ENCODE measurements at regions not wholly inside any gene's neighbourhood (a gene's known extent, or its start where the extent isn't known, plus 50 kb on each side); places are given as distances from the start of the nearest gene placed in this dataset.

DNA sequence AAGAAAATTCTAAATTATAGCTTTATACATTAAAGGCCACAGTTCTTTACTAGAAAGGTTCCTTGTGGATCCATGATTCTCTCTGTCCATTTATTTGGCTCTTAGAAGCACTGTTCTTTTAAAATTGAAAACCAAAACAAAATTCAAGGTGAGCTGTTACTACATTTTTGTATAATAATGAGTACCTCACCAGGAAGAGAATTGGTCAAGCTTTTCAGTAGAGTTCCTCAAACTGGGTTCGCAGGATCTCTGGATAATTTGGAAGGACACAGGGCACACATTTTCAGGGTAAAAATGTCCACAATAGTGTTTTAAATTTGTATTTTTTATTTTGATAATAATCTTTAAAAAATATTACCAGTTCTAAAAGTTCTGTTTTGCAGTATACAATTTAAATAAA lies 93.0 kb downstream of the PPP1R3A start:
- DNase-seq: no peak

DNA sequence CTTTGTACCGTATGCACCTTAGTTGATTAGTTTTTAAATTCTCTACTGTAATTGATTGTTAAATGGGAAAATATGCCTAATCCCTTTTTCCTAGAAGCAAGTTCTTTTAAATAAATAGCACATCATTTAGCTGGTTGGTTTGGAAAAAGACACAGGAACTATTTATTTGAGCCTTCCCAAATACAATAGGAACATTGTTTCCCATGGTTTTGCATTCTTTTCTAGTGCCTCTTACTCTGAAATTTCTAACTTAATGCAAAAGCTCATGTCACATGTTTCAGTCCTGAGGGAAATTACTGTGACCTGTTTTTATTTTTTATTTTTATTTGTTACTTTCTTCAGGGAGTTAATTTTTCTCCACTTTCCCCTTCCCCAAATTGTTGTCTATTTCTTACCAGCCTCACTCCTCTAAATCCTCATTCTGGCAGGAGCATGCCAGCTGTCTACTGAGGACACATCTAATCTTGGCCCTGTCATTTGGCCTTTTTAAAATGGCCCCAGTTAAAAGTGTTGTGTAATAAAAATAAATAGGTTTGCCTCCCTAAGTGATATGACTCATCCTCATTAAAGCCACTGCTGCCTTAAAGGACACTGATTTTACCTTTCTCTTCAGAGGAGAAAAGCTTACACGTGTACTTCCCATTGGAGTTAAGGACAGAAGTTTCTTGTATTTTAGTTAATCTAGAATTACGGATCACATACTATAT lies 94.5 kb downstream of the PPP1R3A start:
- DNase-seq: no peak

DNA sequence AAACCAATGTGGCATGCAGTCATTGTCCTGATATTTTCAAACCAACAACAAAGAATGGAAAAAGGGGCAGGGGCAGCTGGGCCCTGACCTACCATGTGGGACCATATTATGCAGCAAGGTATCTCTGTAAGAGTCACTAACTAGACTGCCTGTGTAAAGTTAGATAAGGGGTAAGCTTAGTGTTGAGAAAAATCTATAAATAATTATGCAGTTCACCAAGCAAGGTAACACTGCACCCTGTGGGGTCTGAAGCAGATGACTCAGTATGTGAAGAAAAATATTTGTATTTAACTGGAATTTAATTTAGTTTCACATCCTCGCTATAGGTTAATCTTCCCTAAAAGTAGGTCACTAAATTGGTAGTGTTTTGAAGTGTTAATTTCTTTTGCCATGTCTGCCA lies 99.3 kb downstream of the PPP1R3A start:
- no peak for DNase-seq

DNA sequence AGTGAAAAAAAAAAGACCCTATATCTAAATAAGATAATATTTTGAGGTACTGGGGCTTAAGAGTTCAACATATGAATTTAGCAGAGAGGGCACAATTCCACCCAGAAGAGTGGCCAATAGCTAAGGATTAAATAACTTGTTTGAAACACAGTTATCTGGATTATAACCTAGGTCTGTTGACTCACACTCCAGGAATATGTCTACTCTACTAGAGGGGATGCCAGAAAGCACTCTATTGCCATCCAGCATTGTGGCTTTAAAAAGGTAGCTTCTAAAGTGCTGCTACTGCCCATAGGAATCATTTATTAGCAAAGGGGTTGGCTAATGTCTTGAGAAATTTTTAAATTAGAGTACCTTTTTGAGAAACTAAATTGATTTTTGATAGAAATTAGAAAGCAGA lies 102.2 kb downstream of the PPP1R3A start:
- no peak for DNase-seq

DNA sequence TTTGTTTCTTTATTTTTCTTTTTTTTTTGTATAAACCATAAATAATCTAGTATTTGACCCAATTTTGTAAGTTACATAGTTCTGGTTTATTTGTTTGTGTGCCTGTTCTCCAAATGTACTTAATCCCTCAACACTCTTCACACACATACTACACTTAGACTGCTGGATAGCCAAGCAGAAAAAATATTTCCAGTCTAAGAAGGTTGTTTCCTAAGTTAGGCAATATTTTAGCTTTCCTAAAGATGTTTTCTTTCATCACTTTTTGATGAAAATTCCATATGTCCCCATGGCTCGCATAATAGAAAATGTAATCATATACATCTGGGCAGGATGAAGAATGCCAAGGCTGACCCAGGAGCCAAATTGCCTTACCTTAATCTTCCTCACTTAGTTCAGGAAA lies 105.3 kb downstream of the PPP1R3A start:
- no peak for DNase-seq

DNA sequence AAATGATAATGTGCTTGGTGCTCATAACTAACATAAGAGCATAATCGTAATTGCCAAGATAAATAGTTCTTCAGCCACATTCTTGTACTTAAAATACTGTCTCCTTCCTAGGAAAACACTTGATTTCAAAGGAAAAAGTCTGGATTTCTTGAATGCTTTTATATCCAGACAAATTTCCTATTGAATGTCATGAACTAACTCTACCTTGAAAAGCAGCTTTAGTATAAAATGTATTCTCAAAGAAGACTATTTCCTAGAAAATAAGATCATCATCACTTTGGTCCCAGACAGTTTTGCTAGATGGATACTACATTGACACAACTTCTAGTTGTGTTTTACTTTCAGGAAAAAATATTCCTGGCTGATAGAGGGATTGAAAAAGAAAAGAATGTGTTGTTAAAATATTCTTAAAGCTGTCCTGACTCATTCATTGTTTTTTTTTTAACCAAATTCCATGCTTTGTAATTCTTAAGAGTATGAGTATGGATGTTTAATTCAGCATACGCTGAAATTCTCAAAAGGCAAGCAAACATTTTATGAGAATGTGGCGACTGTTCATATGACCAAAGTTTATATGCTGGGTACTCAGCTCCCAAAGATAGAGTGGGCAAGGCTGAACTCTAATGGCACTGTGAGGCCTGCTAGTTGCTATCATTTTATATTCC lies 106.1 kb downstream of the PPP1R3A start:
- no peak for DNase-seq

DNA sequence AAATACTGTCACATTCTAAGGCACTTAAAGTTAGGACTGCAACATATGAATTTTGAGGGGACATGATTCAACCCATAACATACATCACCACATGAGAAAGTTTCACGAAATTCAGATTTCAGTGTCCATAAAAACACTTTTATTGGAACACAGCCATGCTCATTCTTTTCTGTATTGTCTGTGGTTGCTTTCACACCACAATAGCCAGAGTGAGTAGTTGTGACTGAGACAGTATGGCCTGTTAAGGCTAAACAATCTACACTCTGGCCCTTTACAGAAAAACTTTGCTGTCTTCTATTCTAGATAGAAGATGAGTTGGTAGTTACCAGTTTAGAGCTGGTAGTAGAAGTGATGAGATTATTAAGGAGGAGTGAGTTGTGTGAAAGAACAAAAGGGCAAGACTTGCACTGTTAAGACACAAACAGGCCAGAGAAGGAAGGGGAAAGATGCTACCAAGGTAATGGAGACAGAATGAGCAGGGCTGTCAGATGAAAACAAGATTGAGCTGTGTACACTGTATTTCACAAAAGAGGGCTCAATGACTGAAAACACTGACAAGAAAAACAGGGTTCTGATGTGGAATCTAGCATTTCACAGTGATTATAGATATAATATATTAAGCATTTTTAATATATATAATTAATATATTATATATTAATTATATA lies 108.6 kb downstream of the PPP1R3A start:
- no peak for DNase-seq

DNA sequence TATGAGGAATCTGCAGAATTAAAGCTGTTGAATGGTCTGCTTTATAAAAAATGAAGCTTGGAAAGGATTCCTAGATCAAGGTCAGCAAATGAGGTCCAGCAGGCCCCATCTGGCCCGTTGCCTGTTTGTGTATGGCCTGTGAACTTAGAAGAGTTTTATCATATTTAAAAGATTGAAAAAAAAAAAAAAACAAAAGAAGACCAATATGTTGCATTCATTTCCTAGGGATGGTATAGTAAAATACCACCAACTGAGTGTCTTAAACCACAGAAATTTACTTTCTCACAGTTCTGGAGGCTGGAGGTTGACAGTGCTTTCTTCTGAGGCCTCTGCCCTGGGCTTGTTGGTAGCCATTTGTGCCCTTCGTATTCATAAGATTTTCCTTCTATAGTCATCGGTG lies 109.2 kb downstream of the PPP1R3A start:
- DNase-seq: no peak

DNA sequence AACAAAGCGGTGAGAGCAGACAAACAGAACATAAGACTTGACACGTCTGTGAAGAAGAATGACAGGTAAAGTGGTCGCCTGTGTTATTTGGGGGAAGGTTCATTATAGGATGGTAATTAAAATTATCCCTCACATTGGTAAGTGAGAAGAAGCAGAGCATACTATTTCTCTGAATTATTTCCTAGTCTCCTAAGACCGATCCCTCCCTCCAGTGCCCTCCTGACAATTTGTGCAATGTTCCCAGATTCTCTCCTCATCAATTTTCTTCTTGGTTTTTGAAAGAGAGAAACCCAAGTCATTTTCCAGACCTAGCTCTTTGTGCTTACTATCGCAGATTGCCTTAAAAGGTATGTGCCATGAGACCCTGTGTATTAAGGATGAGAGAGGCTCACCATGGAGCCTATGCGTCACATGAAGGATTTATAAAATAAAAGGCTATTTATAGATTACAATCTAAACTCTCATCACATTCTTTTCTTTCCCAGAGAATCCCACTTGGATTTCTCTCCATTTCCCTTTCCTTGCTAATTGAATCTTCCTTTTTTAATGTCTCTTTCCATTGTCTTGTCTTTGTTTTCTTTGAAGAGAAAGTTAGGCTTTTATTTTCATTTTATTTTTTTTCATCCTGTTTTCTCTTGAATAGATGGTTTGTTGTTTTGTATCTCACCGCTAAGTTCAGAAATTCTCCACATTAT lies 112.0 kb downstream of the PPP1R3A start:
- no peak for DNase-seq

DNA sequence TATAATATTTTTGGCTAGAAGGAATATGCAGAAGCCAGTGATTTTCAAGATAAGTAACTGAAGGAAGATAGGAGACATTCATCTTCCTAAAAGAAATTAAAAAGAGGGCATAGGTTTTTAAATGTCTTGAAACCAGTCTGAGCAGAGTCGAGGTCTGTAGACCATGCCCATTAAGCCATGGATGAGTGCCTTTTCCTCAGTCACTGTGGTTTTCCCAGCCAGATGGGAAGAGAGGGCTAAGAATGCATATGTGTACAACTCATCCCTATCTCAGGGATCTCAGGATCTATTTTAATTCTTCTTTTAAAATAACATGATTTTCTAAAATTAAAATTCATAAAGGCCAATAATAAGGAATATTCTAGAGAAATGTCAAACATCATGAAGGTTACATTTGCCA lies 112.8 kb downstream of the PPP1R3A start:
- no peak for DNase-seq

DNA sequence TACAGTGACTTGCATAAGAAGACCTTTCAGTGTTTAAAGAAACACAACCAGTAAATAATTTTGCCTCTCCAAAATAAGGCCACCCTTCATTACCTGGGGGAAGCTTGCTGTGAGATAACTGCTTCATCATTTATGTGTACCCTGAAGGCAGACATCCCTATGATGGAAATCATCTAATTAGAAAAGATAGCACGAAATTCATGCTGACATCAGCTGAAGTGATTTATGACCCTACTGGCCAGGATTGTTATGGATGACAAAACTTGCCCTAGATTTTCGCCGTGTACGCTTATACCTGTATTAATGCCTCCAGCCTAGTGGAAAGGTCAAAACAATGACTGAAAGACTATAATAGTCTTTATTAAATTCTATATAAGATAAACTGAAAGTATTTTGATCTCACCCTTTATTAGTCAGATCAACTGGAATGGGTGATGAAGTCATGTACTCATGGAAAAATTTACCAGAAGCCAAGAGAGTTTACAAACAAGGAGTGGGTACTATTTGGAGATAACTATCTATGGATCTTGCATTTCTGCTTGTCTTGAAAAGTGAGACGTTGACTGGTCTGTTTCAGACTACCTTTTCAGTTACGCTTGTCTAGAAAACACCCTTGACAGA lies 114.2 kb downstream of the PPP1R3A start:
- no peak for DNase-seq

DNA sequence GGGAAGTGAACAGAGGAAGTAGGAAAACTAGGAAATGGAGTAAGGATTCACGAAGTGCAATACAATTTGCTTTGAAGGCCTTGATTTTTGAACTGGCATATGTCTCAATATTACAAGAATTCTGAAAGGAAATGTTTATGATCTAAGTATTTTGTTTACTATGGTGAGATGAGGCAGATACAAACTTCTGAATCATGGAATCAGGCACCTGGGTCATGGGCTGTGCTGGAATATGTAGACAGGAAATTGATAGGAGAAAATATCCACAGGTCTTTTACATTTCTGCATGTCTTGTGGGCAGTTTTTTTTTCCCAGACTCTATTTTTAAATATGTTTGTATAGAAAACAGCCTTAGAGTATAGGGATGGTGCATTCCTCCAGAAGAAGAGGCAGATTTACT lies 117.1 kb downstream of the PPP1R3A start:
- no peak for DNase-seq

DNA sequence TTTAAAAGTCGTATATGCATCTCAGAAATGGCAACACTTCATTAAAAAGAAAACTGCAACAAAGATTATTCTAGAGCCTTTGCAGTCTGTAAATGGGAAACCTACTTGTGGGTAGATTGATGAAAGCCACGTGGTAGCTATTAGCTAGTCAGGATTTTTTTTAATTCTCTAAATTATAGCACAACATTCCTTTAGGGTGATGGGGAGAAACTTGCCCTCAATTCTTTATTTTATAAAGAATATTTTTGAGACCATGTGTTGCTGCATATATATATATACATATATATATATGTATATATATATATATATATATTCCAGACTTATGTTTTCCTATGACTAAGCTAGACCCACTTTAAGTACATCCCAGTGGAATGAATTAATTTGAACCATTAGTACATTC lies 118.0 kb downstream of the PPP1R3A start:
- DNase-seq: no peak

DNA sequence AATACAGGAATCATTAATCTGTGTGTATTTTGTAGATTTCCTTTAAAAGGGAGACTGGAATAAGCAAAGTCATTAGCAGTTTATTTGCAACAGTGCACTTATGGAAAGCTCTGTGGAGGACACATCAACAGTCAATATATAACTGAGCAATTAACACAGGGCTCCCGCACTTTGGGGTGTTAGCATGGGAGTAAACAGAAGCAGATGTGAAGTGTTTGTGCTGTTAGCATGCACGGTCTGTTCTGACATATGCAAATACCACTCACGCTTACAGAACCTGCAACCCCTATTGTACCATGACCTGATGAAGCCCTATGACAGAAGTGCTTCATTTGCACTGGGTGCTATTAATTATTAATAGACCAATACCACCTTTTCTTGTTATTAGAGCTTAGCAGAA lies 118.9 kb downstream of the PPP1R3A start:
- DNase-seq: no peak

DNA sequence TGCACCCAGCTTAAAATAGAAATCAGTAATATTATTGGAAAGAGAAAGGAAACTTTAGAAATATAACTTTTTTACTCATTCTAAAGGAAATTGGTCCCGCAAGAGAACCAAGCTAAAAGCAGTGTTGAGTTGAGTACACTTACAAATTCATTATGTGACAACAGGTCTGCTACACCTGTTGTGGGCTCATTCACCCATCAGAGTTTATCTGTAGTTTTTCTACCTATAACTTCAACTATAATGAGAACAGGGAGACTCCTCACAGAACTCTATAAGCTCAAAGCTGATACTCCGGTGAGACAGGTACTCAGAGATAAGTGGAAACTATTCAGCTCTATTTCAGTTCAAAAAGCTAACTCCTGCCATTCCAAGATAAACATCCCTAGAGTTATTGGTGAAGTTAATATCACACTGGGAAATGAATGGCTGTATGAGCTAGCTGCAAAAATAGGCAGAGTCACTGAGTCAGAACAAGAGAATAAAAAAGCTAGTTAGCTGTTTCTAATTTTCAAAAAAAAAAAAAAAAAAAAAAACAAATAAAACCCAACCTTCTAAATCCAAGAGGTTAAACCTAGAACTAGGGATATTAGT lies 121.3 kb downstream of the PPP1R3A start:
- DNase-seq: no peak

DNA sequence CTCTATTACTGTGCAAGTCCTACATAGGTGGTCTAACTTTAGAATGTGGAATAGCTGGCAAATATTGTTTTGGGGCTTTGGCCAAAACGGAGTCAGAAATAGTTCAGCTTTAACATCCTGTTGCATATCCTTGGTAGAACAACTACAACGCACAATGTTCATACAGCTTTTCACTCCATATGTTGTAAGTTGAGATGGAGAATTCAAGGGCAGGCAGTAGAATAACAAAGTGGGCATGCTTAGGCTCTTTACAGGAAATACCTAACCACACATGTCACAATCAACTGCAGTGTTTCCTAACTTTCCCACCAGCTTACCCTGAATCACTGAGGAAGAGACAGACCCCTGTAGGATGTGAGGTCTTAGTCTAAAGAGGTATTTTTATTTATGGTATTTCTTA lies 122.3 kb downstream of the PPP1R3A start:
- DNase-seq: peak; percentile 23

DNA sequence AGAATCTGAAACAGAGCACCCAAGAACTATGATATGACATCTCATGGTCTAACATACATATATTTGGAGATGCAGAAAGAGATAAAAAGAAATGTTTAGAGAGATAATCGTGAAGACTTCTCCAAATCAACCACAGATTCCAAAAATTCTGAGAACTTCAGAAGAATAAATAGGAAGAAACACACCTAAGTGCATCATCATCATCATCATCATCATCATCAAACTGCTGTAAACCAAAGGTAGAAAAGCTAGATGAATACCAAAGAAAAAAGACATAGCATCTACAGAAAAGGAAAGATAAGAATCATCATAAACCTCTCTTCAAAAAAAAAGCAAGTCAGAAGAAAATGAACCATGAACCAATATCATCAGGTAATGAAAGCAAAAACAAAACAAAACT lies 124.2 kb downstream of the PPP1R3A start:
- no peak for DNase-seq

DNA sequence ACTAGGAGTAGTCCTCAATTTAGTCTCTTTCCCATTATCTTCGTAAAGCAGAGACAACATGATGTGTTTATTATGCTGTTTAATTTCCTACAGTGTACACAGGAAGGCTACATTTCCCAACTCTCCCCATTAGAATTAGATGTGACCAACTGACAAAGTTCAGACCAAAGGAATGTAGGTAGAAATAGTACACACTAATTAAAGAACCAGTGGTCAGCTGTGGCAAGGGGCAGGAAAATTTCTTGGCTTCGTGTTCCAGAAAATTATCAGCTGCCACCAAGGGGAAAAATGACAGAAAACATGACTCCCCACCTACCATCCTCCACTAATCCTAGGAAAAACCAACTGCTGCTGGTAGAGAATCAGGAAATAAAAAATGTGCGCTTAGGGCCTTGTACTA lies 125.6 kb downstream of the PPP1R3A start:
- DNase-seq: no peak

DNA sequence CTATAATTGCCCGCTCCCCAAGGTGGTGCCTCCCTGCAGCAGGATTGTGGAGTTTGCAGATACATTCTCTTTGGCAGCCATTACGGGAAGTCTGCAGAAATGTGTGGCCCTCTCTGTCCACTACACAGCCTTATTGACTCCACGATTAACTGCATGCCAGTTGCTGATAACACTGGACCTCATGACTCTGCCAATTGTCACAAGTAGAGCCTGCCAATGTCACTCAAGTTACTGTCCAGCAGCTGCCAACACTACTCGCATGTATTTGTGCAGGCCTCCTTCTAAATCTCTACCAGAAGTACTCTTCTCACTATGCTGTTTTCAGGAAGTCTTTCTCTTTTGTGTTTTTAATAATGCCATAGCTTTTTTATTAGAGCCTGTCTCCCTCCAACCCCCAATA lies 128.8 kb downstream of the PPP1R3A start:
- DNase-seq: no peak

DNA sequence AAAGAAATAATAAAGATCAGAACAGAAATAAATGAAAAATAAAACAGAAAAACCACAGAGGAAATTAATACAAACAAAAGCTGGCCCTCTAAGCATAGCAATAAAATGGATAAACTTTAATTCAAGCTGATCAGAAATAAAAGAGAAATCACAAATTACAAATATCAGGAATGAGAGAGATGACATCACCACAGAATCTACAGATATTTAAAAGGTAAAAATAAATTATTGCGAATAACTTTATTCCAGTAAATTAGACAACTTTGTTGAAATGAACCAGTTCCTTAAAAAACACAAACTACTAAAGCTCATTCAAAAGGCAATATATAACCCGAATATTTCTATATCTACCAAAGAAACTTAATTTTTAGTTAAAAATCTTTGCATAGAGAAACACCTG lies 131.7 kb downstream of the PPP1R3A start:
- no peak for DNase-seq

DNA sequence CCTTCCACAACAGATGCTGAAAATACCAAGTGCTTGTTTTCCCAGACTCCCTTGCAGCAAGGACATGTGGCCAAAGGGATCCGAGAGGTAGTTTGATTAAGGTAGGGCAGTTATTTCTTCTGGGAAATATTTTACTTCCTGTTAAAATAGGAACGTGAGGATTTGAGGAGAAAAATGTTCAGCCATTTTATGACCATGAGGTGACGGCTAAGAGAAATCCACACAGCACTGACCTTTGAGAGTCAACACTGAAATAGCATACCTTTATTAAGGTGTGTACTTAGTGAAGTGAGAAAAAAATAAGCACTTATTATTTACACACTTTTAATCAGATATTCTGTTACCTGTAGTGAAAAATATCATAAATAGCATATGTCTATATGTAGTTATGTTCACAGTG lies 133.9 kb downstream of the PPP1R3A start:
- DNase-seq: no peak

DNA sequence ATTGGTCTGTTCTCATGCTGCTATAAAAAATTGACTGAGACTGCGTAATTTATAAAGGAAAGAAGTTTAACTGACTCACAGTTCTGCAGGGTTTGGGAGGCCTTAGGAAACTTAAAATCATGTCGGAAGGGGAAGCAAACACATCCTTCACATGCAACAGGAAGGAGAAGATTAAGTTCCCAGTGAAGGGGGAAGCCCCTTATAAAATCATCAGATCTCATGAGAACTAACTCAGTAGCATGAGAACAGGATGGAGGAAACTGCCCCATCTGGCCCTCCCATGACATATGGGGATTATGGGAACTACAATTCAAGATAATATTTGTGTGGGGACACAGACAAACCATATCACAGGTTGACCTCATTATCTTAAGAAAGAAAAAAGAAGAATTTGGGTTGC lies 134.5 kb downstream of the PPP1R3A start:
- no peak for DNase-seq

DNA sequence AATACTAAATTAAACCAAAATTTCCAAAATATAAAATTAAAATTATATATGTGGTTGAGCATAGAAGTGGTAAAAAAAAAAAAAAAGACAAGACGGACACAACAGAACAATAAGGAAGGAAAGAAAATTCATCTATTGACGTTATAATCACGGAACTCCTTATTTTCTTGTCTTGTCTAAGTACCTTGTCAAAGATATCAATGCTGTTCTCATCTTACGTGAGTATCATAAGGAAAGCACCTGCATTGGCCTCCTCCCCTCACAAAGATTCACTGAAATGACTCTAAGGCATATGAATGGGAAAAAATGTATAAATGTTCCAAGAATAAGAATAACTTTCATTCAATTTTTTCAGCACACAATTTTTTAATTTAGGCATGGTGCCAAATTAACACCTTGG lies 135.4 kb downstream of the PPP1R3A start:
- DNase-seq: no peak

All from hematopoietic multipotent progenitor cell treated with erythropoietin and hydrocortisone succinate and interleukin-3 and kit ligand, for 6 days (in vitro differentiated cells).